HCT116 (cell line): ENCODE measurements at regions not wholly inside any gene's neighbourhood (a gene's known extent, or its start where the extent isn't known, plus 50 kb on each side); places are given as distances from the start of the nearest gene placed in this dataset.
"Not testable (repeated sequence)": the region's sequence is repeated elsewhere in the genome, so short reads cannot be mapped to it uniquely, and the experiment has no call there.

Source experiments
- ATAC-seq: fragments of 200-7000 bp; cut with Tn5 transposase; 2 replicates; pipeline ENCODE4 v1.9.1; 2020; ENCODE audit warnings: mild to moderate bottlenecking, moderate library complexity
- BruUV-seq: library from RNA; stranded (reverse); fragments of 400-500 nt; replicated peaks from 2 replicates; lab custom pipeline; 2021; lab: Mats Ljungman, UMichigan
- CTCF ChIA-PET: fragments of 300-600 bp; sonication (Branson Sonifier 250); formaldehyde crosslinking; loops from one replicate; lab custom pipeline; 2021; ENCODE audit warnings: antibody characterized with exemption; lab: Charles Lee
- POLR2A ChIA-PET: fragments of 300-600, 350-600 bp; sonication (Branson Sonifier 250); formaldehyde crosslinking; loops from one replicate; lab custom pipeline; 2021; ENCODE audit warnings: antibody characterized with exemption; lab: Charles Lee
- RAD21 ChIA-PET, 2 experiments: fragments of 300-600 bp; sonication (Branson Sonifier 250); formaldehyde crosslinking; loops; one replicate each; lab custom pipeline; 2023; ENCODE audit warnings: low total read pairs in 2 of 2; ENCODE audit not compliant: uncharacterized antibody in 2 of 2, unreplicated experiment in 2 of 2, low non-redundant PET in 1 of 2; lab: Charles Lee
- DNase-seq: peaks from one replicate; pipeline ENCODE4 v3.0.0-alpha.2; 2010; ENCODE audit warnings: low read depth, low spot score
- H2AFZ ChIP-seq: fragments of 200-600 bp; shearing (Covaris generic), sonication (generic); 2 replicates; pipeline ENCODE4 v1.6.1; 2017; ENCODE audit warnings: low read depth, mixed run types, mixed read lengths, antibody characterized with exemption, low read length; ENCODE audit not compliant: poor library complexity, severe bottlenecking
- H3K27ac ChIP-seq: 2 replicates; pipeline ENCODE4 v1.5.1; 2012; ENCODE audit warnings: low read depth, low read length
- H3K27me3 ChIP-seq: fragments of 200-600 bp; sonication (generic); 2 replicates; pipeline ENCODE4 v1.6.1; 2016; ENCODE audit warnings: mixed run types, low read length, mixed read lengths; ENCODE audit not compliant: insufficient read depth
- H3K36me3 ChIP-seq, 2 experiments: fragments of 200-500 bp in 1 of 2; fragments of 200-600 bp in 1 of 2; sonication (Bioruptor generic) in 1 of 2; sonication (generic) in 1 of 2; 2 replicates each; pipeline versions ENCODE4 v1.5.1 to v1.6.1; 2014 to 2016; ENCODE audit warnings: low read length in 2 of 2, inconsistent platforms in 1 of 2, mixed read lengths in 1 of 2, mixed run types in 1 of 2; ENCODE audit not compliant: insufficient read depth in 2 of 2, control insufficient read depth in 1 of 2
- H3K4me1 ChIP-seq, 2 experiments: fragments of 200-600 bp in 1 of 2; sonication (generic) in 1 of 2; 2 replicates each; pipeline versions ENCODE4 v1.5.1 to v1.6.1; 2012 to 2017; ENCODE audit warnings: low read length in 2 of 2, inconsistent platforms in 1 of 2, mild to moderate bottlenecking in 1 of 2, mixed read lengths in 1 of 2, mixed run types in 1 of 2, moderate library complexity in 1 of 2; ENCODE audit not compliant: insufficient read depth in 2 of 2, control insufficient read depth in 1 of 2
- H3K4me2 ChIP-seq: fragments of 200-600 bp; sonication (generic); 2 replicates; pipeline ENCODE4 v1.6.1; 2017; ENCODE audit warnings: mixed run types, low read length, mixed read lengths
- H3K4me3 ChIP-seq, 2 experiments: fragments of 200-600 bp in 1 of 2; sonication (generic) in 1 of 2; replicated peaks in 1 of 2; 2 replicates each; pipeline ENCODE4 v1.5.1; 2011 to 2016; ENCODE audit warnings: low read length in 2 of 2, control low read depth in 1 of 2, low read depth in 1 of 2, mild to moderate bottlenecking in 1 of 2, mixed read lengths in 1 of 2, mixed run types in 1 of 2
- H3K79me2 ChIP-seq: fragments of 200-600 bp; sonication (generic); 2 replicates; pipeline ENCODE4 v1.6.1; 2017; ENCODE audit warnings: mild to moderate bottlenecking, mixed run types, low read length, moderate library complexity, mixed read lengths; ENCODE audit not compliant: insufficient read depth
- H3K9ac ChIP-seq: fragments of 200-600 bp; sonication (generic); 2 replicates; pipeline ENCODE4 v1.6.1; 2016; ENCODE audit warnings: low read length, mixed read lengths
- H3K9me2 ChIP-seq: fragments of 200-600 bp; sonication (generic), shearing (Covaris generic); 2 replicates; pipeline ENCODE4 v1.6.1; 2017; ENCODE audit warnings: mixed run types, mild to moderate bottlenecking, moderate library complexity; ENCODE audit not compliant: insufficient read depth
- H3K9me3 ChIP-seq, 2 experiments: fragments of 200-500 bp in 1 of 2; fragments of 200-600 bp in 1 of 2; sonication (Bioruptor generic) in 1 of 2; sonication (generic) in 1 of 2; 2 replicates each; pipeline ENCODE4 v1.6.1; 2014 to 2017; ENCODE audit warnings: low read length in 2 of 2, mixed read lengths in 2 of 2, inconsistent platforms in 1 of 2, low read depth in 1 of 2, mild to moderate bottlenecking in 1 of 2, mixed run types in 1 of 2, moderate library complexity in 1 of 2; ENCODE audit not compliant: control insufficient read depth in 1 of 2, insufficient read depth in 1 of 2
- H4K20me1 ChIP-seq: fragments of 200-600 bp; sonication (generic), shearing (Covaris generic); 2 replicates; pipeline ENCODE4 v1.6.1; 2017; ENCODE audit warnings: mixed run types, mild to moderate bottlenecking, moderate library complexity; ENCODE audit not compliant: insufficient read depth
- ATF3 ChIP-seq: IDR thresholded peaks from 2 replicates; pipeline ENCODE4 v1.6.1; 2012
- CEBPB ChIP-seq: IDR thresholded peaks from 2 replicates; pipeline ENCODE4 v1.6.1; 2012; ENCODE audit warnings: low read depth
- EGR1 ChIP-seq: IDR thresholded peaks from 2 replicates; pipeline ENCODE4 v1.6.1; 2012; ENCODE audit warnings: low read depth
- ELF1 ChIP-seq: IDR thresholded peaks from 2 replicates; pipeline ENCODE4 v1.6.1; 2012; ENCODE audit warnings: low read depth, borderline replicate concordance
- EZH2 ChIP-seq: fragments of 200-600 bp; sonication (generic); IDR thresholded peaks from 2 replicates; pipeline ENCODE4 v1.6.1; 2017; ENCODE audit warnings: antibody characterized with exemption, mixed run types
- EZH2phosphoT487 ChIP-seq: fragments of 200-600 bp; IDR thresholded peaks from 2 replicates; pipeline ENCODE4 v1.6.1; 2018; ENCODE audit warnings: antibody characterized with exemption, borderline replicate concordance
- FOSL1 ChIP-seq: IDR thresholded peaks from 2 replicates; pipeline ENCODE4 v1.6.1; 2012; ENCODE audit warnings: low read depth
- JUND ChIP-seq: IDR thresholded peaks from 2 replicates; pipeline ENCODE4 v1.6.1; 2012
- POLR2A ChIP-seq: IDR thresholded peaks from 2 replicates; pipeline ENCODE4 v1.7.0; 2011; ENCODE audit warnings: borderline replicate concordance; ENCODE audit not compliant: insufficient read depth, insufficient read length; ENCODE audit errors: extremely low read depth
- POLR2AphosphoS5 ChIP-seq: IDR thresholded peaks from 2 replicates; pipeline ENCODE4 v1.6.1; 2011; ENCODE audit warnings: mild to moderate bottlenecking, low read depth, low read length, moderate library complexity
- RAD21 ChIP-seq: IDR thresholded peaks from 2 replicates; pipeline ENCODE4 v1.6.1; 2012; ENCODE audit warnings: low read depth, mild to moderate bottlenecking
- SIN3A ChIP-seq: IDR thresholded peaks from 2 replicates; pipeline ENCODE4 v1.6.1; 2012; ENCODE audit warnings: low read depth
- SP1 ChIP-seq: IDR thresholded peaks from 2 replicates; pipeline ENCODE4 v1.6.1; 2012; ENCODE audit warnings: low read depth
- YY1 ChIP-seq: IDR thresholded peaks from 2 replicates; pipeline ENCODE4 v1.6.1; 2011; ENCODE audit warnings: low read length, low read depth, moderate library complexity, mild to moderate bottlenecking; ENCODE audit not compliant: insufficient replicate concordance; ENCODE audit errors: extremely low read depth
- ZBTB33 ChIP-seq: IDR thresholded peaks from 2 replicates; pipeline ENCODE4 v1.6.1; 2011; ENCODE audit warnings: mild to moderate bottlenecking, low read length, moderate library complexity; ENCODE audit not compliant: insufficient replicate concordance; ENCODE audit errors: extremely low read depth
- ZFX ChIP-seq: fragments of 450-650 bp; IDR thresholded peaks from 2 replicates; pipeline ENCODE4 v1.6.1; 2017
- intact Hi-C: fragments of 100-400 bp; cut with micrococcal nuclease; formaldehyde crosslinking; loops from 2 replicates; pipeline ENCODE4 v1.10.0; 2022

GRCh38 chr3:35305406-35305805, 333.9 kb upstream of the ARPP21 start:
- CTCF ChIA-PET = no interaction called here
- BruUV-seq = no TSS peak
- RAD21 ChIA-PET = no interaction called here
- no peak overlapping the region for H3K4me3 ChIP-seq
- no peak overlapping the region for H3K9ac ChIP-seq
- H4K20me1 ChIP-seq = no peaks in the 10 kb centered on the region
- no peak overlapping the region for H3K27ac ChIP-seq
- POLR2A ChIA-PET = no interaction called here
- intact Hi-C loops = no loop called here
- H3K4me2 ChIP-seq = no peak overlapping the region
- no peaks in the 10 kb centered on the region for H3K36me3 ChIP-seq
- H3K4me1 ChIP-seq = no peaks in the 10 kb centered on the region
- DNase-seq (no peak), ATAC-seq (no peak)
- H3K9me2 ChIP-seq = no peaks in the 10 kb centered on the region
- peaks cover 0 to 16% of the 10 kb centered on the region in 2 experiments; a peak in 1 of 4 replicates for H3K9me3 ChIP-seq
- no peaks in the 10 kb centered on the region for H3K79me2 ChIP-seq
- H3K27me3 ChIP-seq = no peaks in the 10 kb centered on the region
- TF ChIP-seq SIN3A = no peak
- H2AFZ ChIP-seq = no peak overlapping the region

- CTCF ChIA-PET = no interaction called here
- no peak overlapping the region for H3K9ac ChIP-seq
- TF ChIP-seq YY1 (no peak), SP1 (no peak), ZFX (no peak), FOSL1 (no peak), POLR2AphosphoS5 (no peak), EGR1 (no peak), RAD21 (no peak), JUND (no peak), EZH2phosphoT487 (no peak), CEBPB (no peak), POLR2A (no peak), ELF1 (no peak), SIN3A (no peak), ATF3 (no peak), EZH2 (no peak), ZBTB33 (no peak)
- TF ChIP-seq, all 23 proteins: peak for 0
- Histone ChIP-seq H3K4me2 (no peak overlapping the region), H2AFZ (no peak overlapping the region), H3K4me1 (no peaks in the 10 kb centered on the region), H3K4me3 (no peak overlapping the region), H3K9me2 (no peaks in the 10 kb centered on the region), H3K79me2 (no peaks in the 10 kb centered on the region), H3K27me3 (no peaks in the 10 kb centered on the region), H3K27ac (no peak overlapping the region), H4K20me1 (no peaks in the 10 kb centered on the region), H3K9me3 (peaks cover 0 to 8% of the 10 kb centered on the region in 2 experiments; a peak in 1 of 4 replicates), H3K36me3 (no peaks in the 10 kb centered on the region)
- BruUV-seq = no TSS peak
- RAD21 ChIA-PET = no interaction called here
- intact Hi-C loops = no loop called here
- POLR2A ChIA-PET = no interaction called here
- DNase-seq (no peak), ATAC-seq (no peak)
These were observed 332.0 kb upstream of the ARPP21 start for GRCh38 chr3:35307296-35307695.

- intact Hi-C loops, H3K4me3 ChIP-seq, DNase-seq, H3K79me2 ChIP-seq, H3K36me3 ChIP-seq, H3K9me3 ChIP-seq, ATAC-seq, RAD21 ChIA-PET, H3K27me3 ChIP-seq, H2AFZ ChIP-seq, POLR2A ChIA-PET, H3K4me1 ChIP-seq, H3K4me2 ChIP-seq, H4K20me1 ChIP-seq, BruUV-seq, H3K27ac ChIP-seq, H3K9ac ChIP-seq, H3K9me2 ChIP-seq, CTCF ChIA-PET: not testable (repeated sequence)
These were observed 322.5 kb upstream of the ARPP21 start for GRCh38 chr3:35316841-35317240.
